ENCODE measurements at regions not wholly inside any gene's neighbourhood (a gene's known extent, or its start where the extent isn't known, plus 50 kb on each side); places are given as distances from the start of the nearest gene placed in this dataset.

DNA sequence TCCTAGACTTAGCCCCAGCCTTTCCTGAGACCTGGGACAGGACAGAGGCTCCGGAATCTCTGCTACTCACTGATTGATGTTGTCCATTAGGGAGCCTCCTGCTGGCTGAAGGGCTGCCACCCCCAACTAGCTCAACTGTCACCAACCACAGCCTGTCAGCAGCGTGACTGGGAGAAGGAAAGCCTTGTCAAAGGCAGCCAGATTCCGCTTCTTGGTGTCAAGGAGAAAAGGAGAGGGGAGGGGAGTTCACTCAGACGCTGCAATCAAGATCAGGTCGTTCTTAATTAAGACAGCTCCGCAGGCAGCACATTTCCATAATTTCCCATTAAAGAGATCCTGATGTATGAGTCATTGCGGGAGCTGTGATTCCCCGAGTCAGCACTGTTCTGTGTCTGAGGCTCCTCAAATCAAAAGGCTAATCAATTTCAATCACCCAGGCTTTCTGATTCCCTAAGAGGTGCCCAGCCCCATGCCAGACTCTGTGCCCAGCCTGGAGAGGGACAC lies 152.8 kb upstream of the ZBED5 start:
- no peaks in the 10 kb centered on the region for H3K36me3 ChIP-seq (ENCODE audit: control insufficient read depth in 2 of 2, insufficient read depth in 2 of 2, low read length in 1 of 2)
- FAIRE-seq (no peak), DNase-seq (ENCODE audit: low read depth, low spot score) (no peak), ATAC-seq (no peak)
- RAD21 ChIA-PET (ENCODE audit: unreplicated experiment), result interaction anchor here (0.8 kb wide), 1 partner anchor 218 kb away, joined by 3 read pairs; no protein-coding TSS in a partner anchor
- TF ChIP-seq CBFB (IDR thresholded peaks at IDR 0.05; ENCODE audit: low read depth), result no peak
- TF ChIP-seq POLR2A (IDR thresholded peaks at IDR 0.05; ENCODE audit: low read depth, low read length), result no peak
- TF ChIP-seq, protein P1, sequence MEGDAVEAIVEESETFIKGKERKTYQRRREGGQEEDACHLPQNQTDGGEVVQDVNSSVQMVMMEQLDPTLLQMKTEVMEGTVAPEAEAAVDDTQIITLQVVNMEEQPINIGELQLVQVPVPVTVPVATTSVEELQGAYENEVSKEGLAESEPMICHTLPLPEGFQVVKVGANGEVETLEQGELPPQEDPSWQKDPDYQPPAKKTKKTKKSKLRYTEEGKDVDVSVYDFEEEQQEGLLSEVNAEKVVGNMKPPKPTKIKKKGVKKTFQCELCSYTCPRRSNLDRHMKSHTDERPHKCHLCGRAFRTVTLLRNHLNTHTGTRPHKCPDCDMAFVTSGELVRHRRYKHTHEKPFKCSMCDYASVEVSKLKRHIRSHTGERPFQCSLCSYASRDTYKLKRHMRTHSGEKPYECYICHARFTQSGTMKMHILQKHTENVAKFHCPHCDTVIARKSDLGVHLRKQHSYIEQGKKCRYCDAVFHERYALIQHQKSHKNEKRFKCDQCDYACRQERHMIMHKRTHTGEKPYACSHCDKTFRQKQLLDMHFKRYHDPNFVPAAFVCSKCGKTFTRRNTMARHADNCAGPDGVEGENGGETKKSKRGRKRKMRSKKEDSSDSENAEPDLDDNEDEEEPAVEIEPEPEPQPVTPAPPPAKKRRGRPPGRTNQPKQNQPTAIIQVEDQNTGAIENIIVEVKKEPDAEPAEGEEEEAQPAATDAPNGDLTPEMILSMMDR (IDR thresholded peaks at IDR 0.05 in 2 of 3, conservative IDR thresholded peaks at IDR 0.05 in 1 of 3; ENCODE audit: control insufficient read depth in 2 of 3, extremely low read depth in 1 of 3, insufficient read depth in 1 of 3, low read depth in 3 of 3, low read length in 3 of 3), result 0 out of 6 replicates have a peak, but pooled peaks of 1 of the 3 experiments have one; percentile 7
- no peak for TF ChIP-seq KLF5 (IDR thresholded peaks at IDR 0.05; ENCODE audit: partially characterized antibody)
- CTCF ChIA-PET, result interaction anchor here (0.7 to 5.7 kb wide), 4 partner anchors 13 to 77 kb away, joined by 3 to 21 read pairs (median 4); no protein-coding TSS in a partner anchor
- POLR2A ChIA-PET, result no interaction called here
- intact Hi-C loops (cut with micrococcal nuclease; ENCODE audit: unreplicated experiment) (no loop called here), in situ Hi-C loops (cut with MboI) (no loop called here)
- no peak overlapping the region for H3K27ac ChIP-seq (ENCODE audit: control insufficient read depth, insufficient read depth)
- H3K79me2 ChIP-seq (ENCODE audit: control insufficient read depth, insufficient read depth, low read length), result no peaks in the 10 kb centered on the region
- H2AFZ ChIP-seq (ENCODE audit: control insufficient read depth, low read depth, low read length), result no peak overlapping the region
- no peaks in the 10 kb centered on the region for H4K20me1 ChIP-seq (ENCODE audit: control insufficient read depth, insufficient read depth)
- H3K4me2 ChIP-seq (ENCODE audit: control insufficient read depth, insufficient read depth), result no peak overlapping the region
- no peak overlapping the region for H3K9ac ChIP-seq (ENCODE audit: control insufficient read depth, insufficient read depth, low read length)
- H3K27me3 ChIP-seq (replicated peaks in 1 of 2; ENCODE audit: control insufficient read depth in 2 of 2, insufficient read depth in 2 of 2, low read length in 1 of 2), result peaks cover 0 to 5% of the 10 kb centered on the region in 2 experiments; a peak in 2 of 4 replicates
- no peaks in the 10 kb centered on the region for H3K4me1 ChIP-seq (ENCODE audit: control insufficient read depth, insufficient read depth, low read length)
- WGBS (ENCODE audit: insufficient coverage, insufficient replicate concordance, low lambda C conversion rate, missing lambda C conversion rate), result 29% methylated on average over 7 of the region's 8 CpGs
- no peak overlapping the region for H3K4me3 ChIP-seq
- no TSS peak for BruUV-seq (replicated peaks)
- SMC1A ChIA-PET (ENCODE audit: uncharacterized antibody, unreplicated experiment), result interaction anchor here (0.6 to 1.5 kb wide), 4 partner anchors 11 to 218 kb away, joined by 3 to 4 read pairs (median 3); no protein-coding TSS in a partner anchor
- H3K9me3 ChIP-seq (replicated peaks; ENCODE audit: control insufficient read depth, insufficient read depth, low read length), result no peaks in the 10 kb centered on the region

DNA sequence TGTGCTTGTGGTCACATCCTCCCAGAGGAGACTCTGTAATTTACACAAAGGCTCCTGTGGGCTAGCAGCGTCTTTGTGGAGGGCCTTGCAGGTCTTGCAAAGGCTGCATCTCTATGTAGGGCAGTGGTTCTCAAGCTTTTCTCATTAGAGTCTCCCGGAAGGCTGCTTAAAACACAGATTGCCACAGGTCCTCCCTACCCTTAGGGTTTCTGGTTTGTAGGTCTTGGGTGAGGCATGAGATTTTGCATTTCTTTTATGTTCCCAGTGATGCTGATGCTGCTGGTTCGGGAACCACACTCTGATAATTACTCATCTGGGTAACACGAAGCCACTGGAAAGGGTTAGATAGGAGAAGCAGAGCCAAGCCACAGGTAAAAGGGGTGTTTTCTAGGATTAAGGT lies 151.3 kb upstream of the ZBED5 start:
- DNase-seq (ENCODE audit: low read depth, low spot score), result no peak
- Histone ChIP-seq H3K27me3 (replicated peaks in 1 of 2; ENCODE audit: control insufficient read depth in 2 of 2, insufficient read depth in 2 of 2, low read length in 1 of 2) (peaks cover 0 to 5% of the 10 kb centered on the region in 2 experiments; a peak in 2 of 4 replicates), H3K4me2 (ENCODE audit: control insufficient read depth, insufficient read depth) (no peak overlapping the region), H3K9ac (ENCODE audit: control insufficient read depth, insufficient read depth, low read length) (no peak overlapping the region), H3K27ac (ENCODE audit: control insufficient read depth, insufficient read depth) (no peak overlapping the region), H3K79me2 (ENCODE audit: control insufficient read depth, insufficient read depth, low read length) (no peaks in the 10 kb centered on the region), H3K4me1 (ENCODE audit: control insufficient read depth, insufficient read depth, low read length) (no peaks in the 10 kb centered on the region), H2AFZ (ENCODE audit: control insufficient read depth, low read depth, low read length) (no peak overlapping the region), H3K36me3 (ENCODE audit: control insufficient read depth in 2 of 2, insufficient read depth in 2 of 2, low read length in 1 of 2) (no peaks in the 10 kb centered on the region), H3K4me3 (no peak overlapping the region), H3K9me3 (replicated peaks; ENCODE audit: control insufficient read depth, insufficient read depth, low read length) (no peaks in the 10 kb centered on the region), H4K20me1 (ENCODE audit: control insufficient read depth, insufficient read depth) (no peaks in the 10 kb centered on the region)
- in situ Hi-C loops (cut with MboI) (no loop called here), intact Hi-C loops (cut with micrococcal nuclease; ENCODE audit: unreplicated experiment) (no loop called here)
- ATAC-seq, result no peak
- RAD21 ChIA-PET (ENCODE audit: unreplicated experiment), result no interaction called here
- BruUV-seq (replicated peaks), result no TSS peak
- SMC1A ChIA-PET (ENCODE audit: uncharacterized antibody, unreplicated experiment), result interaction anchor here (0.6 to 0.9 kb wide), 3 partner anchors 131 to 282 kb away, joined by 3 read pairs; no protein-coding TSS in a partner anchor
- no peak for FAIRE-seq
- POLR2A ChIA-PET, result no interaction called here
- 10% methylated on average over 4 of the region's 4 CpGs for WGBS (ENCODE audit: insufficient coverage, insufficient replicate concordance, low lambda C conversion rate, missing lambda C conversion rate)
- CTCF ChIA-PET, result interaction anchor here (0.8 to 5.7 kb wide), 5 partner anchors 12 to 216 kb away, joined by 3 to 21 read pairs (median 6); no protein-coding TSS in a partner anchor
- TF ChIP-seq, protein P2, sequence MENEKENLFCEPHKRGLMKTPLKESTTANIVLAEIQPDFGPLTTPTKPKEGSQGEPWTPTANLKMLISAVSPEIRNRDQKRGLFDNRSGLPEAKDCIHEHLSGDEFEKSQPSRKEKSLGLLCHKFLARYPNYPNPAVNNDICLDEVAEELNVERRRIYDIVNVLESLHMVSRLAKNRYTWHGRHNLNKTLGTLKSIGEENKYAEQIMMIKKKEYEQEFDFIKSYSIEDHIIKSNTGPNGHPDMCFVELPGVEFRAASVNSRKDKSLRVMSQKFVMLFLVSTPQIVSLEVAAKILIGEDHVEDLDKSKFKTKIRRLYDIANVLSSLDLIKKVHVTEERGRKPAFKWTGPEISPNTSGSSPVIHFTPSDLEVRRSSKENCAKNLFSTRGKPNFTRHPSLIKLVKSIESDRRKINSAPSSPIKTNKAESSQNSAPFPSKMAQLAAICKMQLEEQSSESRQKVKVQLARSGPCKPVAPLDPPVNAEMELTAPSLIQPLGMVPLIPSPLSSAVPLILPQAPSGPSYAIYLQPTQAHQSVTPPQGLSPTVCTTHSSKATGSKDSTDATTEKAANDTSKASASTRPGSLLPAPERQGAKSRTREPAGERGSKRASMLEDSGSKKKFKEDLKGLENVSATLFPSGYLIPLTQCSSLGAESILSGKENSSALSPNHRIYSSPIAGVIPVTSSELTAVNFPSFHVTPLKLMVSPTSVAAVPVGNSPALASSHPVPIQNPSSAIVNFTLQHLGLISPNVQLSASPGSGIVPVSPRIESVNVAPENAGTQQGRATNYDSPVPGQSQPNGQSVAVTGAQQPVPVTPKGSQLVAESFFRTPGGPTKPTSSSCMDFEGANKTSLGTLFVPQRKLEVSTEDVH (IDR thresholded peaks at IDR 0.05; ENCODE audit: low read depth, partially characterized antibody), result no peak
- no peak for TF ChIP-seq PAX8 (IDR thresholded peaks at IDR 0.05)
- no peak for TF ChIP-seq ESRRA (IDR thresholded peaks at IDR 0.05; ENCODE audit: low read length)
- TF ChIP-seq SMAD5 (IDR thresholded peaks at IDR 0.05; ENCODE audit: low read depth), result no peak
- no peak for TF ChIP-seq NRF1 (conservative IDR thresholded peaks at IDR 0.05; ENCODE audit: low read depth, low read length)
- no peak for TF ChIP-seq IRF4 (IDR thresholded peaks at IDR 0.05; ENCODE audit: low read depth, low read length)
- no peak for TF ChIP-seq ZNF24 (IDR thresholded peaks at IDR 0.05)
- TF ChIP-seq STAT3 (IDR thresholded peaks at IDR 0.05; ENCODE audit: low read depth, low read length), result no peak
- no peak for TF ChIP-seq ZBED1 (IDR thresholded peaks at IDR 0.05; ENCODE audit: borderline replicate concordance)
- TF ChIP-seq BHLHE40 (IDR thresholded peaks at IDR 0.05; ENCODE audit: borderline replicate concordance in 1 of 2, low read depth in 2 of 2, low read length in 1 of 2), result no peak
